ENCODE measurements at regions not wholly inside any gene's neighbourhood (a gene's known extent, or its start where the extent isn't known, plus 50 kb on each side); places are given as distances from the start of the nearest gene placed in this dataset.

- H3K18ac ChIP-seq (ENCODE audit: extremely low read depth, low read length): no peak overlapping the region
- H3K23ac ChIP-seq (ENCODE audit: insufficient read length): no peak overlapping the region
- H3K4me2 ChIP-seq (ENCODE audit: insufficient read depth in 1 of 2, low read depth in 2 of 2, low read length in 2 of 2): no peak overlapping the region
- H3K23me2 ChIP-seq (ENCODE audit: low read depth, low read length): no peaks in the 10 kb centered on the region
- H3K9ac ChIP-seq (replicated peaks in 1 of 4; ENCODE audit: extremely low read depth in 1 of 4, low read depth in 3 of 4, low read length in 3 of 4): no peak overlapping the region
- H3K36me3 ChIP-seq (ENCODE audit: control insufficient read depth in 2 of 4, insufficient read depth in 4 of 4, low read length in 3 of 4): no peaks in the 10 kb centered on the region
- 96% methylated on average over 1 of the region's 1 CpG; no CpG with 5 or more reads in 1 of the 2 experiments for WGBS, 2 experiments (ENCODE audit: extremely low coverage in 1 of 2, insufficient coverage in 1 of 2, insufficient read length in 1 of 2, insufficient replicate concordance in 2 of 2, low coverage in 1 of 2, low lambda C conversion rate in 2 of 2, missing lambda C conversion rate in 1 of 2)
- H3K4ac ChIP-seq (replicated peaks; ENCODE audit: insufficient read length, low read depth, low read length): no peak overlapping the region
- ChIA-PET POLR2A (ENCODE audit: partially characterized antibody) (no interaction called here), CTCF (ENCODE audit: partially characterized antibody) (interaction anchor here (0.7 to 1.6 kb wide), 3 partner anchors 12 to 89 kb away, joined by 4 to 7 read pairs (median 4); no protein-coding TSS in a partner anchor)
- no peak overlapping the region for H3K27ac ChIP-seq (ENCODE audit: low read depth, low read length)
- H2BK12ac ChIP-seq (ENCODE audit: low read depth, low read length): no peak overlapping the region
- H3K27me3 ChIP-seq (replicated peaks in 1 of 4; ENCODE audit: control insufficient read depth in 3 of 4, extremely low read depth in 1 of 4, insufficient read depth in 3 of 4, low read length in 3 of 4): no peaks in the 10 kb centered on the region
- H4K5ac ChIP-seq (ENCODE audit: insufficient read length, low read depth, low read length): no peak overlapping the region
- no peak overlapping the region for H2BK15ac ChIP-seq (ENCODE audit: low read length)
- no peaks in the 10 kb centered on the region for H4K20me1 ChIP-seq (replicated peaks in 1 of 2; ENCODE audit: control insufficient read depth in 1 of 2, insufficient read depth in 2 of 2, low read length in 2 of 2)
- no peaks in the 10 kb centered on the region for H3K9me3 ChIP-seq (ENCODE audit: insufficient read depth in 2 of 2, low read depth in 1 of 2, low read length in 1 of 2)
- H3K79me2 ChIP-seq (ENCODE audit: control insufficient read depth in 1 of 2, insufficient read depth in 2 of 2, low read length in 2 of 2): no peaks in the 10 kb centered on the region
- no peaks in the 10 kb centered on the region for H3K4me1 ChIP-seq (replicated peaks in 1 of 4; ENCODE audit: control insufficient read depth in 3 of 4, insufficient read depth in 4 of 4, low read length in 3 of 4)
- H2BK5ac ChIP-seq (ENCODE audit: low read depth, low read length): no peak overlapping the region
- H3K14ac ChIP-seq (ENCODE audit: insufficient read length): no peak overlapping the region
- no peak overlapping the region for H2BK20ac ChIP-seq (ENCODE audit: low read length)
- FAIRE-seq (no peak), DNase-seq (ENCODE audit: low read depth in 1 of 2, low spot score in 2 of 2) (no peak)
- H2BK120ac ChIP-seq (replicated peaks; ENCODE audit: low read depth, low read length): no peak overlapping the region
- no peak overlapping the region for H3K4me3 ChIP-seq (ENCODE audit: extremely low read depth in 1 of 4, insufficient read depth in 2 of 4, low read depth in 3 of 4, low read length in 4 of 4)
- no peak overlapping the region for H4K91ac ChIP-seq (replicated peaks; ENCODE audit: insufficient read length, low read length)
- no peak overlapping the region for H4K8ac ChIP-seq (ENCODE audit: extremely low read depth, insufficient read depth, low read length)
- H3K56ac ChIP-seq (replicated peaks; ENCODE audit: insufficient read length, low read depth, low read length): no peak overlapping the region
- no peaks in the 10 kb centered on the region for H3K79me1 ChIP-seq (ENCODE audit: low read depth, low read length)
- no peak overlapping the region for H2AK5ac ChIP-seq (ENCODE audit: low read depth, low read length)
- no peak overlapping the region for H2AFZ ChIP-seq (ENCODE audit: low read length)
- no peak for TF ChIP-seq RAD21 (IDR thresholded peaks at IDR 0.05 in 1 of 2, conservative IDR thresholded peaks at IDR 0.05 in 1 of 2; ENCODE audit: low read depth in 2 of 2, low read length in 2 of 2)
- no peak for TF ChIP-seq CEBPB (IDR thresholded peaks at IDR 0.05; ENCODE audit: low read depth, low read length)
- TF ChIP-seq BACH1 (IDR thresholded peaks at IDR 0.05; ENCODE audit: low read length): no peak
- no peak for TF ChIP-seq TAF7 (optimal IDR thresholded peaks at IDR 0.05; ENCODE audit: borderline replicate concordance, low read depth, low read length)
- no peak for TF ChIP-seq SUZ12 (IDR thresholded peaks at IDR 0.05; ENCODE audit: low read length)
- TF ChIP-seq JUN (IDR thresholded peaks at IDR 0.05; ENCODE audit: low read depth, low read length): no peak
- no peak for TF ChIP-seq SRF (IDR thresholded peaks at IDR 0.05; ENCODE audit: low read depth, low read length)
- TF ChIP-seq SP4 (IDR thresholded peaks at IDR 0.05; ENCODE audit: low read length): no peak
- no peak for TF ChIP-seq GABPA (IDR thresholded peaks at IDR 0.05; ENCODE audit: borderline replicate concordance, insufficient read depth, low read length)
- TF ChIP-seq POLR2A (IDR thresholded peaks at IDR 0.05; ENCODE audit: control extremely low read depth in 1 of 2, low read depth in 2 of 2, low read length in 2 of 2): no peak
- TF ChIP-seq EP300 (IDR thresholded peaks at IDR 0.05; ENCODE audit: borderline replicate concordance in 1 of 2, low read depth in 2 of 2, low read length in 2 of 2): no peak
- no peak for TF ChIP-seq ATF3 (IDR thresholded peaks at IDR 0.05; ENCODE audit: insufficient read depth, low read depth, low read length)
- TF ChIP-seq SIN3A (conservative IDR thresholded peaks at IDR 0.05 in 1 of 2, IDR thresholded peaks at IDR 0.05 in 1 of 2; ENCODE audit: low read depth in 1 of 2, low read length in 2 of 2): no peak
Observed at GRCh38 chr11:35071722-35072121, 67.2 kb upstream of the CD44 start.
